H1 (cell line): ENCODE measurements at regions not wholly inside any gene's neighbourhood (a gene's known extent, or its start where the extent isn't known, plus 50 kb on each side); places are given as distances from the start of the nearest gene placed in this dataset.

Source experiments
- EGR1 ChIP-seq: IDR thresholded peaks from 2 replicates; pipeline ENCODE4 v1.6.1; 2011; ENCODE audit warnings: low read depth, low read length, borderline replicate concordance

DNA sequence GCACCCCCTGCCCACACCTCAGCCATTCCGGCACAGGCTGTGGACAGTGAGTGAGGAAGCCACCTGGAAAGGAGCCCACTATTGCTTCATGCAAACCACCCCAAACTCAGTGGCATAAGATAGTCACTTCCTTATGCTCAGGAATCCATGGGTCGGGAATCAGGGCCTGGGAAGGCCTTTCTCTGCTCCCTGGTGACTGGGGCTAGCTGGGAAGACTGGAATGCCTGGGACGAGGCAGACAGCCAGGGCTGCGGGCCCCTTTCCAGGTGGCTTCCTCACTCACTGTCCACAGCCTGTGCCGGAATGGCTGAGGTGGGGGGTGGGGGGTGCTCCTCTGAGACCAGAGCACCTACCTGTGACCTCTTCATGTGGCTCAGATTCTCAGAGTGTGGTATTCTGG, 74.1 kb upstream of the GRB10 start (continued):
- no peak for TF ChIP-seq EGR1
